Left ventricle myocardium inferior (tissue), 1 donor: ENCODE measurements at regions not wholly inside any gene's neighbourhood (a gene's known extent, or its start where the extent isn't known, plus 50 kb on each side); places are given as distances from the start of the nearest gene placed in this dataset.

Experiments
- DNase-seq: peaks from one replicate; pipeline ENCODE4 v3.0.0-alpha.2; 2020
- H3K27ac ChIP-seq: fragments of 200-600 bp; replicated peaks from 2 replicates; pipeline ENCODE4 v1.8.0; 2021
- H3K27me3 ChIP-seq: fragments of 200-600 bp; 2 replicates; pipeline ENCODE4 v1.8.0; 2021; ENCODE audit warnings: low read depth
- H3K36me3 ChIP-seq: fragments of 200-600 bp; 2 replicates; pipeline ENCODE4 v1.8.0; 2021
- H3K4me1 ChIP-seq: fragments of 200-600 bp; 2 replicates; pipeline ENCODE4 v1.8.0; 2021
- H3K4me3 ChIP-seq: fragments of 200-600 bp; 2 replicates; pipeline ENCODE4 v1.8.0; 2021; ENCODE audit warnings: mild to moderate bottlenecking, moderate library complexity
- H3K9me3 ChIP-seq: fragments of 200-600 bp; replicated peaks from 2 replicates; pipeline ENCODE4 v1.8.0; 2021
- intact Hi-C: fragments of 100-400 bp; cut with micrococcal nuclease; formaldehyde crosslinking; loops from one replicate; pipeline ENCODE4 v1.11.0; 2022
- TF ChIP-seq, protein P1 (sequence below): fragments of 200-600 bp; IDR thresholded peaks from 2 replicates; pipeline ENCODE4 v1.8.0; 2021; ENCODE audit warnings: antibody characterized with exemption, mild to moderate bottlenecking, borderline replicate concordance
- donor health status: DM: no; HTN: yes; CAD: no; lungs with severe emphysema.

- intact Hi-C loops = no loop called here
- Histone ChIP-seq H3K4me1 (no peaks in the 10 kb centered on the region), H3K27me3 (no peaks in the 10 kb centered on the region), H3K4me3 (no peak overlapping the region), H3K9me3 (no peaks in the 10 kb centered on the region), H3K36me3 (no peaks in the 10 kb centered on the region), H3K27ac (no peak overlapping the region)
- TF ChIP-seq, protein P1, sequence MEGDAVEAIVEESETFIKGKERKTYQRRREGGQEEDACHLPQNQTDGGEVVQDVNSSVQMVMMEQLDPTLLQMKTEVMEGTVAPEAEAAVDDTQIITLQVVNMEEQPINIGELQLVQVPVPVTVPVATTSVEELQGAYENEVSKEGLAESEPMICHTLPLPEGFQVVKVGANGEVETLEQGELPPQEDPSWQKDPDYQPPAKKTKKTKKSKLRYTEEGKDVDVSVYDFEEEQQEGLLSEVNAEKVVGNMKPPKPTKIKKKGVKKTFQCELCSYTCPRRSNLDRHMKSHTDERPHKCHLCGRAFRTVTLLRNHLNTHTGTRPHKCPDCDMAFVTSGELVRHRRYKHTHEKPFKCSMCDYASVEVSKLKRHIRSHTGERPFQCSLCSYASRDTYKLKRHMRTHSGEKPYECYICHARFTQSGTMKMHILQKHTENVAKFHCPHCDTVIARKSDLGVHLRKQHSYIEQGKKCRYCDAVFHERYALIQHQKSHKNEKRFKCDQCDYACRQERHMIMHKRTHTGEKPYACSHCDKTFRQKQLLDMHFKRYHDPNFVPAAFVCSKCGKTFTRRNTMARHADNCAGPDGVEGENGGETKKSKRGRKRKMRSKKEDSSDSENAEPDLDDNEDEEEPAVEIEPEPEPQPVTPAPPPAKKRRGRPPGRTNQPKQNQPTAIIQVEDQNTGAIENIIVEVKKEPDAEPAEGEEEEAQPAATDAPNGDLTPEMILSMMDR = no peak
- no peak for DNase-seq
Measured at GRCh38 chr5:51987669-51988209, 604.5 kb downstream of the ISL1 start.

DNA sequence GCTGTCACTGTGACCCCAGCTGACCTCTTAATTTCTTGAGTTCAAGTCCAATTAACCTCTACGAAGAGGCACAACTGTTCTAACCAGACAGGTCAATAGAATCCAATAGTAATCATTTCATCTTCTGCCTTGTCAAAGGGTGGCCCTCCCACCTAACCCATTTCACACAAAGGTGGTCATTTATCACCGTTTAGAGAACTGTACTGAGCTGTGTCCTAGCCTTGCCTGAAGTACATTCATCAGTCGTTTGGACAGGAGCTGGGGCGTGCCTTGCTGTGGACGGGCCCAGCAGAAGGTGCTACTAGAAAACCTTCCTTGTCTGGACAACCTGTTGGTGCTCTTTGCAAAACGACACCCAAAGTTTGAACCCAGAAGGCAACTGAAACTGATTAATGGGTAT, 605.4 kb downstream of the ISL1 start:
- H3K9me3 ChIP-seq = no peaks in the 10 kb centered on the region
- intact Hi-C loops = no loop called here
- H3K27ac ChIP-seq = no peak overlapping the region
- no peak for DNase-seq
- no peak overlapping the region for H3K4me3 ChIP-seq
- H3K36me3 ChIP-seq = no peaks in the 10 kb centered on the region
- TF ChIP-seq, protein P1 = no peak
- no peaks in the 10 kb centered on the region for H3K4me1 ChIP-seq
- no peaks in the 10 kb centered on the region for H3K27me3 ChIP-seq

DNA sequence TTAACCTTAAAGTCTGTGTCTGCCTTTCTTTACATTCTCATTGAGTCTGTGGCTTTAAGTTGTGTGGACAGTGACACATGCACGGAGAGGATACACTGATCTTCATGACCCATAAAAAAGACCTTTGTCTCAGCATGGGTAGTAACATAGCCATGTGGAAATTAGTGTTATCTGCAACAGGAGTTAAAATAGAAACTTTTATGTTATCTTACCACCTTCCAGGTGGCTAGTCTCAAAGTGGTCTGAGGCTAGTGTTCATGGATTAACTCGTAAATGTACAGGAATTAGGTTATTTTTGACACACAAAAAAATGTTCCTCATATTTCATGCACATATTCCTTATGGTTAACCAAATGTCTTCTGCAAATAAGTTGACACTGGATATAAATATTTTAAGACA, 607.0 kb downstream of the ISL1 start:
- intact Hi-C loops = no loop called here
- Histone ChIP-seq H3K27me3 (no peaks in the 10 kb centered on the region), H3K36me3 (no peaks in the 10 kb centered on the region), H3K27ac (no peak overlapping the region), H3K9me3 (no peaks in the 10 kb centered on the region), H3K4me1 (no peaks in the 10 kb centered on the region), H3K4me3 (no peak overlapping the region)
- TF ChIP-seq, protein P1 = no peak
- DNase-seq = no peak

DNA sequence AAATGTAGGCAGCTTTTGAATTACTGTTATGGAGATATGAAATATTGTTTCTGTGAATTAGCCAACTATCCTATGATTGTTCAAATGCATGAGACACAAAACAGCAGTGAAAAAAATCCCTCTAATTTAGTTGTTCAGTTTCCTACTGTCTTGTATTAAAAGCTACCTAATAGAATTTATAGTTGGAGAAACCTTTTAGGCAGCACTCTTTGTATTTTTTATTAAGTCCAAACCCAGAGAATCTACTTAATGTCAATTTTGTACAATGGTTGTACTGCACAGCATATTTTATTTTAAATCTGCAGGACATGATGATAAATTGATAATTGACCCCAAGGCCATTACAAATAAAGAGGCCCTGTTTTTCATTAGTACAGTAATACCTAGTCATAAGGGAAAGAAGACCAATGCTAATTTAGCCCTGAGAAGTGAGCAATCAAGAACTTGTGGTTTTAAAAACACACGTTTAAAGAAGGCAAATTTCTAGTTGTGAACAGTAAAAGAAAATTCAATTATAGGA, 607.5 kb downstream of the ISL1 start:
- no peak overlapping the region for H3K27ac ChIP-seq
- TF ChIP-seq, protein P1 = no peak
- H3K4me3 ChIP-seq = no peak overlapping the region
- H3K27me3 ChIP-seq = no peaks in the 10 kb centered on the region
- H3K9me3 ChIP-seq = no peaks in the 10 kb centered on the region
- no peaks in the 10 kb centered on the region for H3K36me3 ChIP-seq
- DNase-seq = no peak
- intact Hi-C loops = no loop called here
- H3K4me1 ChIP-seq = no peaks in the 10 kb centered on the region

- no peak for DNase-seq
Measured at GRCh38 chr5:51991940-51992339, 608.7 kb downstream of the ISL1 start.

More at GRCh38 chr5:51991940-51992339, 608.7 kb downstream of the ISL1 start:
- no peak overlapping the region for H3K4me3 ChIP-seq
- H3K4me1 ChIP-seq = no peaks in the 10 kb centered on the region
- H3K27me3 ChIP-seq = no peaks in the 10 kb centered on the region
- TF ChIP-seq, protein P1 = no peak
- intact Hi-C loops = no loop called here
- H3K36me3 ChIP-seq = no peaks in the 10 kb centered on the region
- H3K9me3 ChIP-seq = no peaks in the 10 kb centered on the region
- H3K27ac ChIP-seq = no peak overlapping the region
